ENCODE measurements at regions not wholly inside any gene's neighbourhood (a gene's known extent, or its start where the extent isn't known, plus 50 kb on each side); places are given as distances from the start of the nearest gene placed in this dataset.

DNA sequence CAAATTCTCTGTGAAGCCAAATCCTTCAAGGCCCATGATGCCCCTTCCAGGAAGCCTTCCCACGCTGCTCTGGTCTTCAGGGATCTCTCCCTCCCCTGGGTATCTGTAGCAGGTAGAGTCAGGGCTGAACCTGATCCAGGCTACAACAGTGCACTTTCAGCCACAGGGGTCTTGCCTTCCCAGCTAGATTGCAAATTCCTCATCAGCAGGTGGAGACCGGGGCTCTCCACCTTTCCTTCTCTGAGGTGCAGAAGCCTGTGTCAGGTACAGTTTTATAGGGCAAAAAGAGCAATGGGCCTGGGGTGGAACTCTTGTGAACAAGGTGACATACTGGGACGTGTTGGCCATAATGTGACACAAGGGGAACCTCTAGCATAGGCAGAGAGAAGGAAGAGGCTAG is 312.9 kb downstream of the MYCN start:
- H4K91ac ChIP-seq (replicated peaks; ENCODE audit: insufficient read length, low read length): no peak overlapping the region
- no peak overlapping the region for H2AK5ac ChIP-seq (ENCODE audit: low read depth, low read length)
- no peak overlapping the region for H2BK120ac ChIP-seq (replicated peaks; ENCODE audit: low read depth, low read length)
- no peak overlapping the region for H2BK20ac ChIP-seq (ENCODE audit: low read length)
- H3K4ac ChIP-seq (replicated peaks; ENCODE audit: insufficient read length, low read depth, low read length): no peak overlapping the region
- ChIA-PET CTCF (ENCODE audit: partially characterized antibody) (no interaction called here), POLR2A (ENCODE audit: partially characterized antibody) (no interaction called here)
- H3K79me2 ChIP-seq (ENCODE audit: control insufficient read depth in 1 of 2, insufficient read depth in 2 of 2, low read length in 2 of 2): no peaks in the 10 kb centered on the region
- no peaks in the 10 kb centered on the region for H3K79me1 ChIP-seq (ENCODE audit: low read depth, low read length)
- H4K20me1 ChIP-seq (replicated peaks in 1 of 2; ENCODE audit: control insufficient read depth in 1 of 2, insufficient read depth in 2 of 2, low read length in 2 of 2): no peaks in the 10 kb centered on the region
- H2BK5ac ChIP-seq (ENCODE audit: low read depth, low read length): no peak overlapping the region
- H3K9ac ChIP-seq (replicated peaks in 1 of 4; ENCODE audit: extremely low read depth in 1 of 4, low read depth in 3 of 4, low read length in 3 of 4): no peak overlapping the region
- peaks cover 0 to 2% (median 0%) of the 10 kb centered on the region in 4 experiments; a peak in 1 of 8 replicates for H3K36me3 ChIP-seq (ENCODE audit: control insufficient read depth in 2 of 4, insufficient read depth in 4 of 4, low read length in 3 of 4)
- no peak overlapping the region for H3K56ac ChIP-seq (replicated peaks; ENCODE audit: insufficient read length, low read depth, low read length)
- 84% methylated on average over 3 of the region's 3 CpGs; no CpG with 5 or more reads in 1 of the 2 experiments for WGBS, 2 experiments (ENCODE audit: extremely low coverage in 1 of 2, insufficient coverage in 1 of 2, insufficient read length in 1 of 2, insufficient replicate concordance in 2 of 2, low coverage in 1 of 2, low lambda C conversion rate in 2 of 2, missing lambda C conversion rate in 1 of 2)
- H2BK12ac ChIP-seq (ENCODE audit: low read depth, low read length): no peak overlapping the region
- H2BK15ac ChIP-seq (ENCODE audit: low read length): no peak overlapping the region
- no peak overlapping the region for H4K8ac ChIP-seq (ENCODE audit: extremely low read depth, insufficient read depth, low read length)
- H3K4me1 ChIP-seq (replicated peaks in 1 of 4; ENCODE audit: control insufficient read depth in 3 of 4, insufficient read depth in 4 of 4, low read length in 3 of 4): peaks cover 0 to 11% (median 8%) of the 10 kb centered on the region in 4 experiments; a peak in 5 of 7 replicates
- no peak overlapping the region for H4K5ac ChIP-seq (ENCODE audit: insufficient read length, low read depth, low read length)
- no peak overlapping the region for H3K27ac ChIP-seq (ENCODE audit: low read depth, low read length)
- FAIRE-seq (no peak), DNase-seq (ENCODE audit: low read depth in 1 of 2, low spot score in 2 of 2) (peak in 1 of 2 experiments; percentile 26)
- no peak overlapping the region for H3K23ac ChIP-seq (ENCODE audit: insufficient read length)
- H3K9me3 ChIP-seq (ENCODE audit: insufficient read depth in 2 of 2, low read depth in 1 of 2, low read length in 1 of 2): 0 out of 4 replicates have a peak, but pooled peaks cover 0 to 6% of the 10 kb centered on the region in 2 experiments
- H3K4me2 ChIP-seq (ENCODE audit: insufficient read depth in 1 of 2, low read depth in 2 of 2, low read length in 2 of 2): no peak overlapping the region
- no peak overlapping the region for H3K4me3 ChIP-seq (ENCODE audit: extremely low read depth in 1 of 4, insufficient read depth in 2 of 4, low read depth in 3 of 4, low read length in 4 of 4)
- no peak overlapping the region for H3K18ac ChIP-seq (ENCODE audit: extremely low read depth, low read length)
- TF ChIP-seq TAF1 (IDR thresholded peaks at IDR 0.05; ENCODE audit: low read depth, low read length) (no peak), CREB1 (IDR thresholded peaks at IDR 0.05) (no peak), BRCA1 (IDR thresholded peaks at IDR 0.05; ENCODE audit: low read depth, low read length) (no peak), CBX5 (IDR thresholded peaks at IDR 0.05; ENCODE audit: low read depth, low read length) (no peak), TAF7 (optimal IDR thresholded peaks at IDR 0.05; ENCODE audit: borderline replicate concordance, low read depth, low read length) (no peak), KDM5A (IDR thresholded peaks at IDR 0.05; ENCODE audit: low read length) (no peak), SIX5 (IDR thresholded peaks at IDR 0.05; ENCODE audit: low read depth, low read length) (no peak), TEAD4 (IDR thresholded peaks at IDR 0.05; ENCODE audit: low read depth, low read length) (no peak), SRF (IDR thresholded peaks at IDR 0.05; ENCODE audit: low read depth, low read length) (no peak), BACH1 (IDR thresholded peaks at IDR 0.05; ENCODE audit: low read length) (no peak), FOSL1 (IDR thresholded peaks at IDR 0.05; ENCODE audit: insufficient read depth, low read depth, low read length) (no peak), PHF8 (conservative IDR thresholded peaks at IDR 0.05; ENCODE audit: low read depth, low read length) (no peak)
- no peak overlapping the region for H3K14ac ChIP-seq (ENCODE audit: insufficient read length)
- no peaks in the 10 kb centered on the region for H3K27me3 ChIP-seq (replicated peaks in 1 of 4; ENCODE audit: control insufficient read depth in 3 of 4, extremely low read depth in 1 of 4, insufficient read depth in 3 of 4, low read length in 3 of 4)
- H2AFZ ChIP-seq (ENCODE audit: low read length): no peak overlapping the region
- no peaks in the 10 kb centered on the region; the same call in 1 of the 2 replicates for H3K23me2 ChIP-seq (ENCODE audit: low read depth, low read length)

All from H1 (cell line).